ENCODE measurements at regions not wholly inside any gene's neighbourhood (a gene's known extent, or its start where the extent isn't known, plus 50 kb on each side); places are given as distances from the start of the nearest gene placed in this dataset.

DNA sequence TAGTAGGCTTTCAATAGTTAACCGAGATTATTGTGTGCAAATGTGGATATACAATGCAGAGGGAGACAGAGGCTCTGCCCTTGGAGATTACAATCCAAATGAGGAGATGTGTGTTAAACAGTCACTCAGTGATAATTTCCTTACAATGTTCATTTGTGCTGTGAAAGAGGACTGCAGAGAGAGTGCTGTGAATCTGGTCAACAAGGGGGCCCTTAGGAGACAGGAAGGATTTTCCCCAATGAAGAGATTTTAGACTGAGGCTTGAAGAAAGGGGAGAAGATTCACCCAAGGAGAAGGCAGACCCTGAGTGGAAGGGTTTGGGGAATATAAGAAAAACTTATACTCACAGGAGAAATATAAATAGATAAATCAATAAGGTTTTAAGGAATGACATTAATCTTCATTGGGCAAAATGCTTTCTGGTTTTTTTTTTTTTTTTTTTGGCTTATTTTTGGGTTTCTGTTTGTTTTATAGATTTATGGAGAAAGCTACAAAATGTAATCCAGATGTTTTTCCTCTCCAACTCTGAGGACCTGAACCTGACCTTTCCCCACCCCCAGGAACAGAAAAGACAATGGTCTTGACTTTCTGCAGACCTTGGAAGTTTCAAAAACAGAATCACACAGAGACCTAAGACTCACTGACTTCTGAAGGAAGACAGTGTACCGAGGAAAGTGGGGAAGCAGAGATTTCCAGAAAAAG, 151.3 kb upstream of the SERPINE2 start (continued):
- TF ChIP-seq, protein P1, sequence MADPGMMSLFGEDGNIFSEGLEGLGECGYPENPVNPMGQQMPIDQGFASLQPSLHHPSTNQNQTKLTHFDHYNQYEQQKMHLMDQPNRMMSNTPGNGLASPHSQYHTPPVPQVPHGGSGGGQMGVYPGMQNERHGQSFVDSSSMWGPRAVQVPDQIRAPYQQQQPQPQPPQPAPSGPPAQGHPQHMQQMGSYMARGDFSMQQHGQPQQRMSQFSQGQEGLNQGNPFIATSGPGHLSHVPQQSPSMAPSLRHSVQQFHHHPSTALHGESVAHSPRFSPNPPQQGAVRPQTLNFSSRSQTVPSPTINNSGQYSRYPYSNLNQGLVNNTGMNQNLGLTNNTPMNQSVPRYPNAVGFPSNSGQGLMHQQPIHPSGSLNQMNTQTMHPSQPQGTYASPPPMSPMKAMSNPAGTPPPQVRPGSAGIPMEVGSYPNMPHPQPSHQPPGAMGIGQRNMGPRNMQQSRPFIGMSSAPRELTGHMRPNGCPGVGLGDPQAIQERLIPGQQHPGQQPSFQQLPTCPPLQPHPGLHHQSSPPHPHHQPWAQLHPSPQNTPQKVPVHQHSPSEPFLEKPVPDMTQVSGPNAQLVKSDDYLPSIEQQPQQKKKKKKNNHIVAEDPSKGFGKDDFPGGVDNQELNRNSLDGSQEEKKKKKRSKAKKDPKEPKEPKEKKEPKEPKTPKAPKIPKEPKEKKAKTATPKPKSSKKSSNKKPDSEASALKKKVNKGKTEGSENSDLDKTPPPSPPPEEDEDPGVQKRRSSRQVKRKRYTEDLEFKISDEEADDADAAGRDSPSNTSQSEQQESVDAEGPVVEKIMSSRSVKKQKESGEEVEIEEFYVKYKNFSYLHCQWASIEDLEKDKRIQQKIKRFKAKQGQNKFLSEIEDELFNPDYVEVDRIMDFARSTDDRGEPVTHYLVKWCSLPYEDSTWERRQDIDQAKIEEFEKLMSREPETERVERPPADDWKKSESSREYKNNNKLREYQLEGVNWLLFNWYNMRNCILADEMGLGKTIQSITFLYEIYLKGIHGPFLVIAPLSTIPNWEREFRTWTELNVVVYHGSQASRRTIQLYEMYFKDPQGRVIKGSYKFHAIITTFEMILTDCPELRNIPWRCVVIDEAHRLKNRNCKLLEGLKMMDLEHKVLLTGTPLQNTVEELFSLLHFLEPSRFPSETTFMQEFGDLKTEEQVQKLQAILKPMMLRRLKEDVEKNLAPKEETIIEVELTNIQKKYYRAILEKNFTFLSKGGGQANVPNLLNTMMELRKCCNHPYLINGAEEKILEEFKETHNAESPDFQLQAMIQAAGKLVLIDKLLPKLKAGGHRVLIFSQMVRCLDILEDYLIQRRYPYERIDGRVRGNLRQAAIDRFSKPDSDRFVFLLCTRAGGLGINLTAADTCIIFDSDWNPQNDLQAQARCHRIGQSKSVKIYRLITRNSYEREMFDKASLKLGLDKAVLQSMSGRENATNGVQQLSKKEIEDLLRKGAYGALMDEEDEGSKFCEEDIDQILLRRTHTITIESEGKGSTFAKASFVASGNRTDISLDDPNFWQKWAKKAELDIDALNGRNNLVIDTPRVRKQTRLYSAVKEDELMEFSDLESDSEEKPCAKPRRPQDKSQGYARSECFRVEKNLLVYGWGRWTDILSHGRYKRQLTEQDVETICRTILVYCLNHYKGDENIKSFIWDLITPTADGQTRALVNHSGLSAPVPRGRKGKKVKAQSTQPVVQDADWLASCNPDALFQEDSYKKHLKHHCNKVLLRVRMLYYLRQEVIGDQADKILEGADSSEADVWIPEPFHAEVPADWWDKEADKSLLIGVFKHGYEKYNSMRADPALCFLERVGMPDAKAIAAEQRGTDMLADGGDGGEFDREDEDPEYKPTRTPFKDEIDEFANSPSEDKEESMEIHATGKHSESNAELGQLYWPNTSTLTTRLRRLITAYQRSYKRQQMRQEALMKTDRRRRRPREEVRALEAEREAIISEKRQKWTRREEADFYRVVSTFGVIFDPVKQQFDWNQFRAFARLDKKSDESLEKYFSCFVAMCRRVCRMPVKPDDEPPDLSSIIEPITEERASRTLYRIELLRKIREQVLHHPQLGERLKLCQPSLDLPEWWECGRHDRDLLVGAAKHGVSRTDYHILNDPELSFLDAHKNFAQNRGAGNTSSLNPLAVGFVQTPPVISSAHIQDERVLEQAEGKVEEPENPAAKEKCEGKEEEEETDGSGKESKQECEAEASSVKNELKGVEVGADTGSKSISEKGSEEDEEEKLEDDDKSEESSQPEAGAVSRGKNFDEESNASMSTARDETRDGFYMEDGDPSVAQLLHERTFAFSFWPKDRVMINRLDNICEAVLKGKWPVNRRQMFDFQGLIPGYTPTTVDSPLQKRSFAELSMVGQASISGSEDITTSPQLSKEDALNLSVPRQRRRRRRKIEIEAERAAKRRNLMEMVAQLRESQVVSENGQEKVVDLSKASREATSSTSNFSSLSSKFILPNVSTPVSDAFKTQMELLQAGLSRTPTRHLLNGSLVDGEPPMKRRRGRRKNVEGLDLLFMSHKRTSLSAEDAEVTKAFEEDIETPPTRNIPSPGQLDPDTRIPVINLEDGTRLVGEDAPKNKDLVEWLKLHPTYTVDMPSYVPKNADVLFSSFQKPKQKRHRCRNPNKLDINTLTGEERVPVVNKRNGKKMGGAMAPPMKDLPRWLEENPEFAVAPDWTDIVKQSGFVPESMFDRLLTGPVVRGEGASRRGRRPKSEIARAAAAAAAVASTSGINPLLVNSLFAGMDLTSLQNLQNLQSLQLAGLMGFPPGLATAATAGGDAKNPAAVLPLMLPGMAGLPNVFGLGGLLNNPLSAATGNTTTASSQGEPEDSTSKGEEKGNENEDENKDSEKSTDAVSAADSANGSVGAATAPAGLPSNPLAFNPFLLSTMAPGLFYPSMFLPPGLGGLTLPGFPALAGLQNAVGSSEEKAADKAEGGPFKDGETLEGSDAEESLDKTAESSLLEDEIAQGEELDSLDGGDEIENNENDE (IDR thresholded peaks at IDR 0.05; ENCODE audit: insufficient replicate concordance, low read length), result no peak
- TF ChIP-seq ZNF274 (IDR thresholded peaks at IDR 0.05; ENCODE audit: borderline replicate concordance, extremely low read depth, low read length), result no peak
- TF ChIP-seq EP300 (IDR thresholded peaks at IDR 0.05; ENCODE audit: borderline replicate concordance in 1 of 2, low read depth in 2 of 2, low read length in 2 of 2), result no peak
- no peak for TF ChIP-seq JUN (IDR thresholded peaks at IDR 0.05; ENCODE audit: low read depth, low read length)
- no peak for TF ChIP-seq NRF1 (IDR thresholded peaks at IDR 0.05; ENCODE audit: low read depth, low read length)
